ENCODE measurements at regions not wholly inside any gene's neighbourhood (a gene's known extent, or its start where the extent isn't known, plus 50 kb on each side); places are given as distances from the start of the nearest gene placed in this dataset.

- TF ChIP-seq, protein P1, sequence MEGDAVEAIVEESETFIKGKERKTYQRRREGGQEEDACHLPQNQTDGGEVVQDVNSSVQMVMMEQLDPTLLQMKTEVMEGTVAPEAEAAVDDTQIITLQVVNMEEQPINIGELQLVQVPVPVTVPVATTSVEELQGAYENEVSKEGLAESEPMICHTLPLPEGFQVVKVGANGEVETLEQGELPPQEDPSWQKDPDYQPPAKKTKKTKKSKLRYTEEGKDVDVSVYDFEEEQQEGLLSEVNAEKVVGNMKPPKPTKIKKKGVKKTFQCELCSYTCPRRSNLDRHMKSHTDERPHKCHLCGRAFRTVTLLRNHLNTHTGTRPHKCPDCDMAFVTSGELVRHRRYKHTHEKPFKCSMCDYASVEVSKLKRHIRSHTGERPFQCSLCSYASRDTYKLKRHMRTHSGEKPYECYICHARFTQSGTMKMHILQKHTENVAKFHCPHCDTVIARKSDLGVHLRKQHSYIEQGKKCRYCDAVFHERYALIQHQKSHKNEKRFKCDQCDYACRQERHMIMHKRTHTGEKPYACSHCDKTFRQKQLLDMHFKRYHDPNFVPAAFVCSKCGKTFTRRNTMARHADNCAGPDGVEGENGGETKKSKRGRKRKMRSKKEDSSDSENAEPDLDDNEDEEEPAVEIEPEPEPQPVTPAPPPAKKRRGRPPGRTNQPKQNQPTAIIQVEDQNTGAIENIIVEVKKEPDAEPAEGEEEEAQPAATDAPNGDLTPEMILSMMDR (IDR thresholded peaks at IDR 0.05), result no peak
- TF ChIP-seq POLR2A (IDR thresholded peaks at IDR 0.05), result no peak
These were observed 77.8 kb downstream of the HSD17B6 start for GRCh38 chr12:56840922-56841321.
